ENCODE measurements at regions not wholly inside any gene's neighbourhood (a gene's known extent, or its start where the extent isn't known, plus 50 kb on each side); places are given as distances from the start of the nearest gene placed in this dataset.

DNA sequence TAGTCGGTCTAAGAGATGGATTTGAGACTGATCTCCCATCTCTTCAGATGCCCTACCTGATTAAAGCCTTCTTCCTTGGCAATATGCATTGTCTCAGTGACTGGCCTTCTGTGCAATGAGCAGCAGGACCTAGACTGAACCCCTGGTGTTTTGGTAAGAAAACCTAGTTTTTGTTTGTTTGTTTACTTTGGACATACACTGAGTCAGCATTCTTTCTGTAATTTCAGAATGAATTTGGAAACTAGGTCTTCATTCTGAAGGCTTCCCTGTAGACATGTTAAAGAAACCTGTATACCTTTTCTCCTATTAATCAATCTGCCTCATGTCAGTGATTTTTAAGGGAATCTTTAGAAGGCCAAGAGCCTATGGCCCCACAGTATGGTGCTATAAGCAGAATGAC lies 597.5 kb upstream of the HTR2C start:
- no peak for DNase-seq
- intact Hi-C loops (cut with micrococcal nuclease), result no loop called here
- TF ChIP-seq, protein P1, sequence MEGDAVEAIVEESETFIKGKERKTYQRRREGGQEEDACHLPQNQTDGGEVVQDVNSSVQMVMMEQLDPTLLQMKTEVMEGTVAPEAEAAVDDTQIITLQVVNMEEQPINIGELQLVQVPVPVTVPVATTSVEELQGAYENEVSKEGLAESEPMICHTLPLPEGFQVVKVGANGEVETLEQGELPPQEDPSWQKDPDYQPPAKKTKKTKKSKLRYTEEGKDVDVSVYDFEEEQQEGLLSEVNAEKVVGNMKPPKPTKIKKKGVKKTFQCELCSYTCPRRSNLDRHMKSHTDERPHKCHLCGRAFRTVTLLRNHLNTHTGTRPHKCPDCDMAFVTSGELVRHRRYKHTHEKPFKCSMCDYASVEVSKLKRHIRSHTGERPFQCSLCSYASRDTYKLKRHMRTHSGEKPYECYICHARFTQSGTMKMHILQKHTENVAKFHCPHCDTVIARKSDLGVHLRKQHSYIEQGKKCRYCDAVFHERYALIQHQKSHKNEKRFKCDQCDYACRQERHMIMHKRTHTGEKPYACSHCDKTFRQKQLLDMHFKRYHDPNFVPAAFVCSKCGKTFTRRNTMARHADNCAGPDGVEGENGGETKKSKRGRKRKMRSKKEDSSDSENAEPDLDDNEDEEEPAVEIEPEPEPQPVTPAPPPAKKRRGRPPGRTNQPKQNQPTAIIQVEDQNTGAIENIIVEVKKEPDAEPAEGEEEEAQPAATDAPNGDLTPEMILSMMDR (conservative IDR thresholded peaks at IDR 0.05; ENCODE audit: low read depth, low read length), result no peak
- TF ChIP-seq EZH2phosphoT487 (IDR thresholded peaks at IDR 0.05; ENCODE audit: borderline replicate concordance, low read length) (no peak), EZH2 (IDR thresholded peaks at IDR 0.05; ENCODE audit: low read length, unreplicated experiment) (no peak)
- Histone ChIP-seq H3K36me3 (ENCODE audit: low read depth, low read length) (no peaks in the 10 kb centered on the region), H3K9me2 (replicated peaks; ENCODE audit: low read length) (no peaks in the 10 kb centered on the region), H3F3A (ENCODE audit: low read length, unreplicated experiment) (no peaks in the 10 kb centered on the region), H3K9ac (ENCODE audit: low read length) (no peak overlapping the region), H3K4me2 (ENCODE audit: low read length) (no peak overlapping the region), H3K27ac (ENCODE audit: low read length) (no peak overlapping the region), H3K9me3 (ENCODE audit: low read length) (no peaks in the 10 kb centered on the region), H3K4me1 (ENCODE audit: insufficient read depth, low read length) (no peaks in the 10 kb centered on the region), H2AFZ (ENCODE audit: low read length) (no peak overlapping the region), H3K4me3 (ENCODE audit: low read length) (no peak overlapping the region), H3K27me3 (ENCODE audit: low read length) (no peaks in the 10 kb centered on the region), H3K79me2 (ENCODE audit: low read length) (no peaks in the 10 kb centered on the region), H4K20me1 (ENCODE audit: low read length) (no peaks in the 10 kb centered on the region)
- ChIA-PET POLR2A (ENCODE audit: unreplicated experiment) (no interaction called here), CTCF (no interaction called here)
- ATAC-seq, result no peak
- BruUV-seq (replicated peaks), result no TSS peak

DNA sequence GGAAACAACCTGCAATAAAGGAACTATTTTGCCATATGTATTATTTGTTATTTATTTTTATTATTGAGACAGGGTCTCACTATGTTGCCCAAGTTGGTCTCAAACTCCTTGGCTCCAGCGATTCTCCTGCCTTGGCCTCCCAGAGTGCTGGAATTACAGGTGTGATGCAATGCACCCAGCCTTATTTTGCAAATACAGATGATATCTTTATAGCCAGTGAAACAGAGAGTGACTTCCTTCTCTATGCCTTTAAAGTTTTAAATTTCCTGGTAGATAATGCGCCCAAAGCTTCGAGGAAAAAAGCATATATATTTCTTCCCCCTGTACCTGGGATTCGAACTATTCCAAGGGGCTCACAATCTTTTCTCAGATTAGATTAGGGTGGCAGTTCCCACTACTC lies 601.1 kb upstream of the HTR2C start:
- ATAC-seq, result no peak
- Histone ChIP-seq H3K4me3 (ENCODE audit: low read length) (no peak overlapping the region), H3K27me3 (ENCODE audit: low read length) (no peaks in the 10 kb centered on the region), H3K9me3 (ENCODE audit: low read length) (no peaks in the 10 kb centered on the region), H3K36me3 (ENCODE audit: low read depth, low read length) (no peaks in the 10 kb centered on the region), H3K9me2 (replicated peaks; ENCODE audit: low read length) (no peaks in the 10 kb centered on the region), H2AFZ (ENCODE audit: low read length) (no peak overlapping the region), H3K79me2 (ENCODE audit: low read length) (no peaks in the 10 kb centered on the region), H3K9ac (ENCODE audit: low read length) (no peak overlapping the region), H3K27ac (ENCODE audit: low read length) (no peak overlapping the region), H4K20me1 (ENCODE audit: low read length) (no peaks in the 10 kb centered on the region), H3K4me2 (ENCODE audit: low read length) (no peak overlapping the region), H3K4me1 (ENCODE audit: insufficient read depth, low read length) (no peaks in the 10 kb centered on the region), H3F3A (ENCODE audit: low read length, unreplicated experiment) (no peaks in the 10 kb centered on the region)
- DNase-seq, result no peak
- POLR2A ChIA-PET (ENCODE audit: unreplicated experiment), result no interaction called here
- intact Hi-C loops (cut with micrococcal nuclease), result no loop called here
- BruUV-seq (replicated peaks), result no TSS peak
- CTCF ChIA-PET, result no interaction called here
- TF ChIP-seq, protein P1 (conservative IDR thresholded peaks at IDR 0.05; ENCODE audit: low read depth, low read length), result no peak
- no peak for TF ChIP-seq EZH2 (IDR thresholded peaks at IDR 0.05; ENCODE audit: low read length, unreplicated experiment)
- no peak for TF ChIP-seq EZH2phosphoT487 (IDR thresholded peaks at IDR 0.05; ENCODE audit: borderline replicate concordance, low read length)

DNA sequence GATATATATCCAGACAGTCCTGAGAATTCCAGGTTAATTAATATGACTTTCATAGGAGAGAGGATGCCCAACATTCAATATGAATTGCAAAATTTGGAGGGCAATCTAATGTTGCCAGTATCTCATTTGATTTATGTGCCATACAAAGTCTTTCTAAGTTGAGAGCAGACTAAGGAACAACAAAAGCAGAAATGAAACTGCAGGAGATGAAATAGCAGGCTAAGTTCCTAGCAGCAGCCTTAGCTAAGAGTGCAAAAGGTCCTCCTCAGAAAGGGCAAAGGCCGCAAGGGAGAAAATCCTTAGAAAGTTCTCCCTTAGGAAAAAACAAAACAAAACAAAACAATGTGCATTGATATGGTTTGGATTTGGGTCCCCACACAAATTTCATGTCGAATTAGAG lies 602.9 kb upstream of the HTR2C start:
- Histone ChIP-seq H3F3A (ENCODE audit: low read length, unreplicated experiment) (no peaks in the 10 kb centered on the region), H4K20me1 (ENCODE audit: low read length) (no peaks in the 10 kb centered on the region), H2AFZ (ENCODE audit: low read length) (no peak overlapping the region), H3K4me2 (ENCODE audit: low read length) (no peak overlapping the region), H3K27ac (ENCODE audit: low read length) (no peak overlapping the region), H3K9me2 (replicated peaks; ENCODE audit: low read length) (no peaks in the 10 kb centered on the region), H3K27me3 (ENCODE audit: low read length) (no peaks in the 10 kb centered on the region), H3K4me3 (ENCODE audit: low read length) (no peak overlapping the region), H3K36me3 (ENCODE audit: low read depth, low read length) (no peaks in the 10 kb centered on the region), H3K9ac (ENCODE audit: low read length) (no peak overlapping the region), H3K4me1 (ENCODE audit: insufficient read depth, low read length) (no peaks in the 10 kb centered on the region), H3K9me3 (ENCODE audit: low read length) (no peaks in the 10 kb centered on the region), H3K79me2 (ENCODE audit: low read length) (no peaks in the 10 kb centered on the region)
- intact Hi-C loops (cut with micrococcal nuclease), result no loop called here
- ATAC-seq, result no peak
- DNase-seq, result no peak
- TF ChIP-seq EZH2phosphoT487 (IDR thresholded peaks at IDR 0.05; ENCODE audit: borderline replicate concordance, low read length), result no peak
- TF ChIP-seq EZH2 (IDR thresholded peaks at IDR 0.05; ENCODE audit: low read length, unreplicated experiment), result no peak
- TF ChIP-seq, protein P1 (conservative IDR thresholded peaks at IDR 0.05; ENCODE audit: low read depth, low read length), result no peak
- POLR2A ChIA-PET (ENCODE audit: unreplicated experiment), result no interaction called here
- no TSS peak for BruUV-seq (replicated peaks)
- CTCF ChIA-PET, result no interaction called here
